AG04450 (cell line): ENCODE measurements at regions not wholly inside any gene's neighbourhood (a gene's known extent, or its start where the extent isn't known, plus 50 kb on each side); places are given as distances from the start of the nearest gene placed in this dataset.

Source experiments
- CTCF ChIA-PET: fragments of 300-600, 350-600 bp; formaldehyde crosslinking; extraction: SDS; loops from one replicate; lab custom pipeline; 2022; ENCODE audit warnings: antibody characterized with exemption, inconsistent platforms; lab: Charles Lee
- POLR2A ChIA-PET: fragments of 350-600 bp; formaldehyde crosslinking; extraction: SDS; loops from one replicate; lab custom pipeline; 2021; ENCODE audit warnings: antibody characterized with exemption, inconsistent platforms; lab: Yijun Ruan, JAX
- DNase-seq: peaks from one replicate; pipeline ENCODE4 v3.0.0-alpha.2; 2011; ENCODE audit warnings: low read depth, low spot score
- H3K27ac ChIP-seq: one replicate; pipeline ENCODE4 v1.5.1; 2012; ENCODE audit warnings: low read depth, low read length, control low read depth
- H3K27me3 ChIP-seq: one replicate; pipeline ENCODE4 v1.6.0; 2012; ENCODE audit warnings: low read length; ENCODE audit not compliant: control insufficient read depth, insufficient read depth
- H3K4me3 ChIP-seq: 2 replicates; pipeline ENCODE4 v1.5.1; 2011; ENCODE audit warnings: mild to moderate bottlenecking, low read depth, low read length, control low read depth
- H3K9me3 ChIP-seq: 2 replicates; pipeline ENCODE4 v1.5.1; 2012; ENCODE audit warnings: low read length; ENCODE audit not compliant: control insufficient read depth, insufficient read depth
- CTCF ChIP-seq: IDR thresholded peaks from 2 replicates; pipeline ENCODE4 v1.5.1; 2011; ENCODE audit warnings: low read depth, low read length, control low read depth, inconsistent platforms

- no peak for TF ChIP-seq CTCF
- no peak overlapping the region for H3K27ac ChIP-seq
- H3K4me3 ChIP-seq = no peak overlapping the region
- ChIA-PET CTCF (no interaction called here), POLR2A (no interaction called here)
- H3K27me3 ChIP-seq = no peaks in the 10 kb centered on the region
- no peak for DNase-seq
- H3K9me3 ChIP-seq = peaks cover 8% of the 10 kb centered on the region; the same call in 1 of the 2 replicates
Observed at GRCh38 chr10:65470986-65471385, 1454.8 kb upstream of the LRRTM3 start.

- no peak for DNase-seq
Observed at GRCh38 chr10:65482848-65483247, 1443.0 kb upstream of the LRRTM3 start.

GRCh38 chr10:65491799-65492198, 1434.0 kb upstream of the LRRTM3 start:
- no peak for TF ChIP-seq CTCF
- Histone ChIP-seq H3K4me3 (no peak overlapping the region), H3K27ac (no peak overlapping the region), H3K9me3 (no peaks in the 10 kb centered on the region), H3K27me3 (no peaks in the 10 kb centered on the region)
- DNase-seq = no peak
- POLR2A ChIA-PET = no interaction called here
- CTCF ChIA-PET = no interaction called here

More at GRCh38 chr10:65482848-65483247, 1443.0 kb upstream of the LRRTM3 start:
- ChIA-PET CTCF (no interaction called here), POLR2A (no interaction called here)
- Histone ChIP-seq H3K9me3 (no peaks in the 10 kb centered on the region), H3K27ac (no peak overlapping the region), H3K4me3 (no peak overlapping the region), H3K27me3 (no peaks in the 10 kb centered on the region)
- no peak for TF ChIP-seq CTCF

- no peak overlapping the region for H3K27ac ChIP-seq
- TF ChIP-seq CTCF = no peak
- DNase-seq = no peak
- H3K27me3 ChIP-seq = no peaks in the 10 kb centered on the region
- CTCF ChIA-PET = no interaction called here
- POLR2A ChIA-PET = no interaction called here
- H3K4me3 ChIP-seq = no peak overlapping the region
- no peaks in the 10 kb centered on the region for H3K9me3 ChIP-seq
Observed at GRCh38 chr10:65496541-65496940, 1429.3 kb upstream of the LRRTM3 start.

GRCh38 chr10:65497837-65498236, 1428.0 kb upstream of the LRRTM3 start:
- ChIA-PET CTCF (no interaction called here), POLR2A (no interaction called here)
- no peak for TF ChIP-seq CTCF
- no peaks in the 10 kb centered on the region for H3K9me3 ChIP-seq
- no peak for DNase-seq
- H3K27me3 ChIP-seq = no peaks in the 10 kb centered on the region
- H3K4me3 ChIP-seq = no peak overlapping the region
- H3K27ac ChIP-seq = no peak overlapping the region
